ENCODE measurements at regions not wholly inside any gene's neighbourhood (a gene's known extent, or its start where the extent isn't known, plus 50 kb on each side); places are given as distances from the start of the nearest gene placed in this dataset.
"Not testable (repeated sequence)": the region's sequence is repeated elsewhere in the genome, so short reads cannot be mapped to it uniquely, and the experiment has no call there.

DNA sequence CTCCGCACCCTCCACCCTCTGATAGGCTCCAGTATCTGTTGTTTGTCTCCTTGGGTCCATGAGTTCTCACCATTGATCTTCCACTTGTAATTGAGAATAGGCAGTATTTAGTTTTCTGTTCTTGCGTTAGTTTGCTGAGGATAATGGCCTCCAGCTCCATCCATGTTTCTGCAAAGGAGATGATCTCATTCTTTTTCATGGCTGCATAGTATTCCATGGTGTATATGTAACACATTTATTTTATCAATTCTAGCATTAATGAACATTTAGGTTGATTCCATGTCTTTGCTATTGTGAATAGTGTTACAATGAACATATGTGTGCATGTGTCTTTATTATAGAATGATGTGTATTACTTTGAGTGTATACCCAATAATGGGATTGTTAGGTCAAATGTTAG, 814.6 kb upstream of the FRG1 start:
- DNase-seq = no peak

- DNase-seq = no peak
Measured at GRCh38 chr4:189128341-189128740, 812.3 kb upstream of the FRG1 start.

GRCh38 chr4:189129044-189129694, 811.5 kb upstream of the FRG1 start:
- DNase-seq = no peak

DNA sequence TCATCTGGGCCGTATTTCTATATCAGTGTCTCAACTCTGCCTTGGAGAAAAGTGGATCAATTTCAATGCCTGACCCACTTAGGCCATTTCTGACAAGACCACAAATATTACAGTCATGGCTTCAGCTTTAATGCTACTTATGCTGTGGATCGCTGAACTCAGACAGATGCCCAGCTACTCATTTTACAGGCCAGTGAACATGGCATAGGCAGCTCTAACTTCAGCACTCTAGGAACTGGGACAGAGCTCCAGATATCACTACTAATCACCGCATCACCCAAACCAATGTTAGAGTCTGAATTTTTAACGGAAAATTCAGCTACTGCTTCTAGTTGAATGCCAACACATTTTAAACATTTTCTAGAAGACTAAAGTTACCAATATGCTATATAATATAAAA, 809.6 kb upstream of the FRG1 start:
- DNase-seq = no peak

- no peak for DNase-seq
Measured at GRCh38 chr4:189136462-189136861, 804.2 kb upstream of the FRG1 start.

GRCh38 chr4:189143263-189143952, 797.3 kb upstream of the FRG1 start:
- DNase-seq = no peak

GRCh38 chr4:189147005-189147929, 793.4 kb upstream of the FRG1 start:
- DNase-seq = no peak

DNA sequence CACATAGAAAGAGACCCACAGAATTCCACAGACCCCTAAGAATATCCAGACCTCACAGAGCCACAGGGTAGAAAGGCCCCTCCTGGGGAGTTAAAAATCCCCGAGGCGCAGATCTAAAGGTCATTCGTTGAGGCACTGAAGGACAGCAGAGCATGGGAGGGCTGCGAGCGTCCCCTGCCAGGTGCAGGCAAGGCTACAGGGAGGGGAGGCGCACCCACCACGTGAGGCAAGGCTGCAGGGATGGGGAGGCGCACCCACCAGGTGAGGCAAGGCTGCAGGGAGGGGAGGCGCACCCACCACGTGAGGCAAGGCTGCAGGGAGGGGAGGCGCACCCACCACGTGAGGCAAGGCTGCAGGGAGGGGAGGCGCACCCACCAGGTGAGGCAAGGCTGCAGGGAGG, 785.6 kb upstream of the FRG1 start:
- not testable (repeated sequence) for DNase-seq

DNA sequence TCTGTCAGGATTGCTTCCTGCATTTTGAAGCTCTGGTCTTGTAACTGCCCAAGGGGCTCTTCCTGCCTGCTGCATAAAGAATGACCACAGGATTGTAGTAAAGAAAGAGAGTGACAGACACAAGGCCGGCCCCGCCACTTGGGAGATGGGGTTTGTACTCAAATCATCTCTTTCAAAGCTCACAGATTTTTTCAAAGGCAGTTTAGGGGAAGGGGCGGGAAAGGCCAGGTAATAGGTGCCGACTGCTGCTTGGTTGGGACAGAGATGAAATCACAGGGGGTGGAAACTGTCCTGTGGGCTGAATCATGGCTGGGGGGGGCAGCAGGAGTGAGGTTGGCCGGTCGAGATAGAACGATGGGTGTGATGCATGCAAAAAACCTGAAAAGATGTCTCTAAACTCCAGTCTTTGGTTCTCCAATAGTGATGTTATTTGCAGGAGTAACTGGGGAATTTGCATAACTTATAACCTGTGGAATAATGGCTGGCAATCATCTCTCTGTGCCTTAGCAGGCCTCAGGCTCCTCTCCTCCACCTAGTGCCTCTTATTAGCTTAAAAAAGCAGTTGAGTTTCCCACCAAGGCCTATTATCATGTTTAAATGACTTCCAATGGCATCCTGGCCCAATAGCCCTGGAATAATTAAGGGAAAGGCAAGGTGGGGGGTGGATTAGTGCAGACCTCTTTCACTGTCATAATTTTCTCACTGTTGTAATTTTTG, 778.4 kb upstream of the FRG1 start:
- no peak for DNase-seq

- DNase-seq = no peak
Measured at GRCh38 chr4:189162888-189163287, 777.8 kb upstream of the FRG1 start.

GRCh38 chr4:189176002-189176401, 764.7 kb upstream of the FRG1 start:
- no peak for DNase-seq

- no peak for DNase-seq
Measured at GRCh38 chr4:189177130-189177529, 763.5 kb upstream of the FRG1 start.

DNA sequence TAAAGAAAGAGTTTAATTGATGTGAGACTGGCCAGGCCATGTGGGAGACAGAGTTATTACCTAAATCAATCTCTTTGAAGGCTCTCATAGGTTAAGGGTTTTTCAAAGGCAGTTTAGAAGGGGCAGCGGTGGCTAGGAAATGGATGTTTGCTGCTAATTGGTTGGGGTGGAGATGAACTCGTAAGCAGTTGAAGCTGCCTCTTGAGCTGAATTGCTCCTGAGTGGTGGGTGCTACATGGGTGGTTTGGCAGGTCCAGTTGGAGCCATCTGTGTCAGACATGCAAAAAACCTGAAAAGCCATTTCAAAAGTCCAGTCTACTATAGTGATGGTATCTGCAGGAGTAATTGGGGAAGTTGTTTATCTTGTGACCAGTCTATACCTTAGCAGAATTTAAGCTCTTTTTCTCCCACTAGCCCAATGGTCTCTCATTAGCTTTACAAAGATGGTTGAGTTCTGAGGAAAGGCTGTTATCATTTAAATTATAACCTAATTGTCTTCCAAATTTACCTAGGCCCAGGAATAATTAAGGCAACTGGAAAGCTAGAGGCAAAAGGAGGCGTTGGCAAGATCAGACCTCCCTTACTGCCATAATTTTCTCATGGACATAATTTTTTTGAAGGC, 762.4 kb upstream of the FRG1 start:
- DNase-seq = no peak

GRCh38 chr4:189185810-189186432, 754.8 kb upstream of the FRG1 start:
- no peak for DNase-seq

GRCh38 chr4:189187531-189188052, 753.1 kb upstream of the FRG1 start:
- DNase-seq = no peak

DNA sequence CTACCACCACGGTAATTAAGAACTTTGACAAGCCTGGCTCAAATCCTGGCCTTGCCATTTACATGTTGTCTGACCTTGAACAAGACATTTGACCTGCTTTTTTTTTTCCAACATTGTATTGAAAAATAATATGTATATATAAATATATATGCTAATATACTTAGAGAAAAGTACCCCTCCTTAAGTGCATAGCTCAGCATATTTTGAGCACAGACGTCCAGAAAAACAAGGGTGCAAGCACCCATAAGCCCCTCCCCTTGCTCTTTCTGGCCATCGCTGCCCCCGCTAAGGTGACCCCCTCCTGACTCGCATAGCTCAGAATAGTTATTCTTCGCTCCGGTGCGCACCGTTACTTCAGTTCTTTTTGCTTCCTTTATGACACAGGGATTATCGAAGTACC, 742.0 kb upstream of the FRG1 start:
- DNase-seq = no peak

GRCh38 chr4:189200353-189200752, 740.3 kb upstream of the FRG1 start:
- no peak for DNase-seq

DNA sequence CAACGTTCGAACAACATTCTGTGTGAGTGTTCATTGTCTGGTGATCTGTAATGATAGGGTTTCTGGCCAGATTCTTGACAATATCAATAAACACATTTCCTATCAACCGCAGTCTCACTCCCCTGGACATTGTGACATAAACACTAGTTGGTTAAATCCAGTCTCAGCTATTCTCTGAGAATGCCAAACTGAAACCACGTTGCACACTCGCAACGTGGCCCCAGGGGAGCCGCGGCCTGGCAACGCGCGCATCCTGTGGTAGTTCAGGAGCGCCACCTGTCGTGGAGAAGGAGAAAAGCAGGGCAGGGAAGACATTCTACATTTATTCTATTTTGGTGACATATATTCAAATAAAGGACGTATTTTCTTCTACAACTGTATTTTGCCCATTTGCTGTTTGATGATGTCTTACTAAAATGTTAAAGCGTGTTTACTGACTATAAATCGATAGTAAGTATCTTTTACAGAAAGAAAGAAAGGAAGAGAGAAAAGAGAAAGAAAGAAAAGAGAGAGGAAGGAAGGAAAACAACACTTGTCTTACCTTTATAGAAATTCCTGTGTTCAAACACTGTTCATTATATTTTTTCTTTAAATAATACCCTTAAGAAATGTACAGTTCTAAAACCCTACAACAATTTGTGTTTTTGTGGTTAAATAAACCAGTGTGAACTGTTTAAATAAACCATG, 738.3 kb upstream of the FRG1 start:
- DNase-seq = peak; percentile 14 to 24

GRCh38 chr4:189202869-189203271, 737.8 kb upstream of the FRG1 start:
- no peak for DNase-seq

- DNase-seq = no peak
Measured at GRCh38 chr4:189204616-189205015, 736.1 kb upstream of the FRG1 start.

DNA sequence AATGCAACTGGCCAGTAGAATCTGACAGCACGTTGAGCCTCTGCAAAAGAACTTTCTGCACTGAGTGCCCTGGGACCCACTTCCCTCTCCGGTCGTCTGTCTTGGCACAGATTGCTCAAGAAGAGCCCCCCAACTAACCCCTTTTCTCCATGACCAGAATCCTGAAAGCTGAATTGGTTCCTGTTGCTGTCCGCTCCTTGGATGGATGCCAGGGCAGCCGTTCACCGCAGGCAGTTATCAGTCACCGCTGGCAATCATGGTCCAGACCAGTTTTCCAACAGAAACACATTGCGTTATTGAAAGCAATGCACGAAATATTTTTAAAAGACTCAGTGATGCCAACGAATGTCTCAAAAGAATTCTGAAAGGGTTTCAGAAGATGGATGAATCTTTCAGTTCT, 733.7 kb upstream of the FRG1 start:
- no peak for DNase-seq

All from hippocampal formation (tissue), 2 donors.